Stimulated activated CD8-positive, alpha-beta memory T cell treated with anti-CD3 and anti-CD28 coated beads, Interleukin-4, amount 100 ng/mL, for 48 hours (primary cell): ENCODE measurements at regions not wholly inside any gene's neighbourhood (a gene's known extent, or its start where the extent isn't known, plus 50 kb on each side); places are given as distances from the start of the nearest gene placed in this dataset.
A peak's percentile ranks its signal among the peaks of the same experiment; 100 is the strongest.
"Not testable (repeated sequence)": the region's sequence is repeated elsewhere in the genome, so short reads cannot be mapped to it uniquely, and the experiment has no call there.

Source experiments
- DNase-seq: peaks from one replicate; pipeline ENCODE4 v3.0.0-alpha.2; 2020

- no peak for DNase-seq
These were observed 152.1 kb upstream of the EEA1 start for GRCh38 chr12:93080994-93081809.

- no peak for DNase-seq
These were observed 152.7 kb upstream of the EEA1 start for GRCh38 chr12:93081810-93082165.

GRCh38 chr12:93085383-93086287 is 156.5 kb upstream of the EEA1 start:
- no peak for DNase-seq

DNA sequence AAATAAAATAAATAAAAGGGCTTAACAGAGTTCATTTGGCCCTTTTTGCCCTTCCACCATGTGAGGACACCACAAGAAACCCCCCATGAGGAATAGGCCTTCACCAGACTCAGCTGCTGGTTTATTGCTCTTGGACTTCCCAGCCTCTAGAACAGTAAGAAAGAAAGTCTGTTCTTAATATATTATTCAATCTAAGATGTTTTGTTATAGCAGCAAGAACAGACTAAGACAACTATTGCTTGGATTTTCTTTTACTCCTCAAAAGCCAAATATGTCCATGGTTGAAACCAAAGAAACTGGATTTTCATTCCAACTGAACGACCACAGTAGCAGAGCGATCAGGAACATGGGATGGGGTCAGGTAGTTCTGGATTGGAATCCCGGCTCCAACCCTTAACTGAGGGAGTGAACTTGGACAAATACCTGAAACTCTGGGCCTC is 157.2 kb upstream of the EEA1 start:
- no peak for DNase-seq

DNA sequence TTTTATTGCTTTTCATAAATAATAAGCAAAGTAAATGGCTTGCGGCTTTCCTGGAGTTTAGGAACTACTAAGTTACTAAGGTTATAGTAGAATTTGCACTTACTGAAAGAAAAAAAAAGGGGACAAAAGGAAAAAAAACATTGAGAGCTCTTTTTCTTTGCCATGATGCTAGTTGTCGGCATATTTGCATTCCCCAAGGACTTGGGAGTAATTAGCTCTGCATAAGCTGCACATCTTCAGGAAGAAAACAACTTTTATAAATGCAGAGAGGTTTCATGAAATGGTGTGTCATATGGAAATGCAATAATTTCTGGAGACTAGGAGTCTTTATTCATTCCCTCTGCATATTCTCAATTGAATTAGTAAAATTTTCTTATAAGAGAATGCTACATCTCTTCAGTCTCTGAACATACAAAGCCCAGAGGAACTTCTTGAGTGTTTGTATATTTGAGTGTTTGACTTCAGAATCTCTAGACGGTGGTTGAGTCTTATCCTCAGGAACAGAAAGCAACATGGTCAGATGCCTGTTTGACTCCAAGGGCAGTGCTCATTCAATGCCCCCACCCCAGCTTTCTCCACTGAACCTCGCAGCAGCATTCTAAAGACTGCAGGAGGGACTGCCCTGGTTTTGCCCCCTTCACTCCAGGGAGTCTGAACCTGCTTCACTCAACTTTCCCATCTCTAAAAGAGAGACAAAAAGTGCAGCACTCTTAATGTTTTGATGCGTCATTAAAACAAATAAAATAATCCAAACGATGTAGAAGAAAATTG is 158.9 kb upstream of the EEA1 start:
- DNase-seq, result no peak

DNA sequence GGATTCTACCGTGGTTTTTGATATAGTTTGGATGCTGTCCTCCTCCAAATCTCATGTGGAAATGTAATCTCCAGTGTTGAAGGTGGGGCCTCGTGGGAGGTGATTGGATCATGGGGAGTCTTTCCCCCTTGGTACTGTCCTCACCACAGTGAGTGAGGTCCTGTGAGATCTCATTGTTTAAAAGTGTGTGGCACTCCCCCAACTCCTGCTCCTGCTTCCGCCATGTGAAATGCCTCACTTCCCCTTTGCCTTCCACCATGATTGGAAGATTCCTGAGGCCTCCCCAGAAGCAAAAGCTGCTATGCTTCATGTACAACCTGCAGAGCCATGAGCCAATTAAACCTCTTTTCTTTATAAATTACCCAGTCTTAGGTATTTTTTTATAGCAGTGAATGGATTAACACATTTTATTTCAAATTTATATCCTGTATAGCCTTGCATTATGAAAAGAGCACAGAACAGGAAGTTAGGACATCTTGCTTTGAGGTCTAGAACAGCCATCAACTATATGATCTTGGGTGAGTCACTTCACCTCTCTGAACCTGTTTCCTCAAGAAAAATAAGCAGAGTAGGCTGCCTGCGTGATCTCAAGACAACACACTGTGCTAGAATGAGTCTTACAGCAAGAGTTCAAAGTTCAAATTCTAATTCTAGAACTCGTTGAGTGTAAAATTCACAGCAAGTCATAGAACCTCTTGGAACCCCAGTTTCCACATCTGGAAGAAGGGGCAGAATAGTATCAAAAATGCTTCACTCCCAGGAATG is 160.9 kb upstream of the EEA1 start:
- DNase-seq, result peak; percentile 34

DNA sequence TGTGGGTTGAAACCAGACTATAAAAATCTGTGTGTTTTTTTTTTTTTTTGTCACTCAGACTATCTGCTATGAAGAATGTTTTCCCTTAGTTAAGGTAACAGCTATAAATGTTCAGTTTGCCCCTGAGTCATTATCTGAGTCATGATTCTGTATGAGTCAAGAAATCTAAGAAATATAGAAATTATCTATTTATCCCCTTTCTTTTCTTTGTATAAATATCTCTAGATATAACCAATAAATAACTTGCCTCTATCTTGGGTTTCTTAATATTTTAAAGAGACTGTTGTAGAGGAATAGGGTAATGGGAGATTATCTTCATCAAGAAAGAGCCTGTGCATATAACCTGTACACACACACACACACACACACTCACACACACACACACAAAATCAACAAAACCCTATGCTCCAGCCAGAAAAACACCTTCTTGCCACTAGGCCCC is 161.7 kb upstream of the EEA1 start:
- DNase-seq, result no peak

GRCh38 chr12:93091886-93092648 is 163.0 kb upstream of the EEA1 start:
- no peak for DNase-seq

DNA sequence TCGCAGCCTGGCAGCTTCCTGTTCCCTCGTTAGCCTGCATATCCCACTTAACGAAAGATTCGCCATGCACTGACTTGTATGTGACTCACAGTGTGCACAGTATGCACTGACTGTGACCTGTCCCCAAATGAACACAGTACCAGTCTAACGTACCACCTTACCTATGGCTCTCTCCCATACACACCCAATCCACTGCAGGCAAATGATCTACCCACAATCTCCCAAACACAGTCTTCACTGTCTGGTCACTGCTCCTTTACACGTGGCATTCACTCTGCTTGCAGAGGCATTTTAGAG is 163.5 kb upstream of the EEA1 start:
- no peak for DNase-seq

- no peak for DNase-seq
These were observed 164.1 kb upstream of the EEA1 start for GRCh38 chr12:93093243-93093642.

DNA sequence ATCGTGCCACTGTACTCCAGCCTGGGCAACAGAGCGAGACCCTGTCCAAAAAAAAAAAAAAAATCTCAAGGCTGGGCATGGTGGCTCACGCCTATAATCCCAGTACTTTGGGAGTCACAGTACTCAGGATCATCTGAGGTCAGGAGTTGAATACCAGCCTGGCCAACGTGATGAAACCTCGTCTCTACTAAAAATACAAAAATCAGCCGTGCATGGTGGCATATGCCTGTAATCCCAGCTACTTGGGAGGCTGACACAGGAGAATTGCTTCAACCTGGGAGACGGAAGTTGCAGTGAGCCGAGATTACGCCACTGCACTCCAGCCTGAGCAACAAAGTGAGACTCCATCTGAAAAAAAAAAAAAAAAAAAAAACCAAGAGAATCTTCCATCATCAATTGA is 165.1 kb upstream of the EEA1 start:
- not testable (repeated sequence) for DNase-seq

GRCh38 chr12:93094988-93095737 is 166.1 kb upstream of the EEA1 start:
- DNase-seq, result no peak

DNA sequence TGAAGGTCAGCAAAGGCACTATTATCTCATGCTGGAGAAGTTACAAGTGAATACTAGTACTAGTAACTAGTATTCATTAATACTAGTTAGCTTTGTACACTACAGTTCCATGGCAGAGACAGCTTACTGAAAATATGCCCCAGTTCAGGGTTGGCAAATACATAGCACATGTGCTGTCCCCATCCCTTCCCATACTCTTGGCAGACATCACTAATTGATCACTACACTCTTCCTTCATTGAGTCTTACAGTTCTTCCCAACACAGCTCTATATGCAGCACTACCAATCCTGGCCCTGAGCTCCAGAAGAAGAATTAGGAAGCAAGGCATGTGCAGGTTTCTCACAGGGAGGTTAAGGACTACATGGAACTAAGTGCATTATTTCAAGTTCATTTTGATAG is 168.3 kb upstream of the EEA1 start:
- DNase-seq, result no peak

GRCh38 chr12:93098077-93098476 is 169.0 kb upstream of the EEA1 start:
- DNase-seq, result peak; percentile 83

GRCh38 chr12:93099792-93100191 is 170.7 kb upstream of the EEA1 start:
- no peak for DNase-seq

DNA sequence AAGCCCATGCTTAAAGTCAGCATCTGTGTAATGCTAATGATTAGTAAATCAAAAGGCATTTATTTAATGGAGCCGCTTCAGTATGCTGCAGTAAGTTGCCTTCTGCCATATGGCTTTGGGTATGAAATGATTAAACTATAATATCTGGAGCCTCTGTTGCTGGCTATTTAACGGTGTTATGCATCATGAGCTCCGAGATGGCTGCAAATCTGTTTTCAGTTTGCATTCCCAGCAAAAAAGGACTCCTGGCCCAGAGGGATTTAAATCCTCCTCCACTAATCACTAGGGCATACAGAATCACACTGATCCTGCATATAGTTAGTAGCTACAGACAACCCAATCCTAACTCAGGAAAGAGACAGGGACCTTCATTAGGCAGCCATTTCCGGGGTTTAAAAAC is 171.5 kb upstream of the EEA1 start:
- no peak for DNase-seq

DNA sequence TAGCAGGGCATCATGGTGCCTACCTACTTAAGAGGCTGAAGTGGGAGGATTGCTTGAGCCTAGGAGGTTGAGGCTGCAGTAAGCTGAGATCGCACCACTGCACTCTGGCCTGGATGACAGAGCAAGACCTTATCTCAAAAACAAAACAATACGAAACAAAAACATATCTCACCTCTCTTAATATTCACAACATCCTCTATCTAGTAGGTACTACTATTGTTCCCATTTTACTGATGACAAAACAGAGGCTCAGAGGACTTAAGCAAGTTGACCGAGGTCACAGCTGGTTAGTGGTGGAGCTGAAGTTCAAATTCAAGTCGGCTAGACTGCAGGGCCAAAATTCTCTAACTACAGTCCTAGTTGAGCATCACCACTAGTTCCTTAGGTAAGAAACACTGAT is 172.3 kb upstream of the EEA1 start:
- DNase-seq, result no peak

- DNase-seq, result no peak
These were observed 173.2 kb upstream of the EEA1 start for GRCh38 chr12:93102312-93102711.

GRCh38 chr12:93102744-93103143 is 173.6 kb upstream of the EEA1 start:
- no peak for DNase-seq

DNA sequence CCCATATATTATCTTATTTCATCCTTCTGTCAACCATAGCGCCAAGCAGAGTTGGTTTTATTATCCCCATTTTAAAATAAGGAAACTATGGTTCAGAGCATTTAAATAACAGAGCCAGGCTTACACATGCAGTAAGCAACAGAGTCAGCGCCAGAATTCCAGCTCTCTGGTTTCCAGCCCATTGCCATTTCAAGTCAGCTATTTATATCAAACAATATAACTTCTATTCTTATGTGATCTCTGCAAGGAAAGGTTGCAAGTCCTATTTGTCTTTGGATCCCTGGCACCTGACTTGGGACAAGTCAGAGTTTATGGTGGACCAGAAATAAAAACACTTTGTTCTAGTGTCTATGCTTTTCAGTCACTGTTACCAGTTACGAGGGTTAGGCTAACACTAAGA is 174.1 kb upstream of the EEA1 start:
- DNase-seq, result no peak

GRCh38 chr12:93104535-93104934 is 175.4 kb upstream of the EEA1 start:
- no peak for DNase-seq
